KBM-7 (cell line): ENCODE measurements at regions not wholly inside any gene's neighbourhood (a gene's known extent, or its start where the extent isn't known, plus 50 kb on each side); places are given as distances from the start of the nearest gene placed in this dataset.
A peak's percentile ranks its signal among the peaks of the same experiment; 100 is the strongest.

Experiments
- DNase-seq: peaks from one replicate; pipeline ENCODE4 v3.0.0-alpha.2; 2015
- in situ Hi-C: fragments of 300-500 bp; cut with MboI; formaldehyde crosslinking; loops from 2 replicates; pipeline ENCODE4 v1.14.3; 2020; ENCODE audit warnings: low sequenced_read_pairs, low pct_unique_long_range_greater_than_20kb, mixed read lengths

GRCh38 chr17:27233059-27233458, 60.9 kb upstream of the WSB1 start:
- no peak for DNase-seq
- in situ Hi-C loops = no loop called here

GRCh38 chr17:27233776-27234175, 60.1 kb upstream of the WSB1 start:
- in situ Hi-C loops = no loop called here
- no peak for DNase-seq

GRCh38 chr17:27236717-27237315, 57.1 kb upstream of the WSB1 start:
- peak; percentile 75 for DNase-seq
- in situ Hi-C loops = no loop called here

- in situ Hi-C loops = no loop called here
- DNase-seq = no peak
Measured at GRCh38 chr17:27237890-27238289, 56.0 kb upstream of the WSB1 start.

- no peak for DNase-seq
- in situ Hi-C loops = no loop called here
Measured at GRCh38 chr17:27239046-27239445, 54.9 kb upstream of the WSB1 start.

GRCh38 chr17:27239584-27239983, 54.3 kb upstream of the WSB1 start:
- DNase-seq = no peak
- in situ Hi-C loops = no loop called here

GRCh38 chr17:27240086-27240801, 53.7 kb upstream of the WSB1 start:
- no peak for DNase-seq
- in situ Hi-C loops = no loop called here

GRCh38 chr17:27240802-27241155, 53.1 kb upstream of the WSB1 start:
- in situ Hi-C loops = no loop called here
- no peak for DNase-seq

- in situ Hi-C loops = no loop called here
- no peak for DNase-seq
Measured at GRCh38 chr17:27241346-27241946, 52.5 kb upstream of the WSB1 start.

GRCh38 chr17:27242951-27243350, 51.0 kb upstream of the WSB1 start:
- no peak for DNase-seq
- in situ Hi-C loops = no loop called here

- DNase-seq = no peak
- in situ Hi-C loops = no loop called here
Measured at GRCh38 chr17:27244011-27244410, 49.9 kb upstream of the WSB1 start.
